AG20443 (cell line): ENCODE measurements at regions not wholly inside any gene's neighbourhood (a gene's known extent, or its start where the extent isn't known, plus 50 kb on each side); places are given as distances from the start of the nearest gene placed in this dataset.
A peak's percentile ranks its signal among the peaks of the same experiment; 100 is the strongest.
"Not testable (repeated sequence)": the region's sequence is repeated elsewhere in the genome, so short reads cannot be mapped to it uniquely, and the experiment has no call there.

ENCODE experiments used
- DNase-seq: peaks from one replicate; pipeline ENCODE4 v3.0.0; 2012; ENCODE audit warnings: low spot score, mixed read lengths

DNA sequence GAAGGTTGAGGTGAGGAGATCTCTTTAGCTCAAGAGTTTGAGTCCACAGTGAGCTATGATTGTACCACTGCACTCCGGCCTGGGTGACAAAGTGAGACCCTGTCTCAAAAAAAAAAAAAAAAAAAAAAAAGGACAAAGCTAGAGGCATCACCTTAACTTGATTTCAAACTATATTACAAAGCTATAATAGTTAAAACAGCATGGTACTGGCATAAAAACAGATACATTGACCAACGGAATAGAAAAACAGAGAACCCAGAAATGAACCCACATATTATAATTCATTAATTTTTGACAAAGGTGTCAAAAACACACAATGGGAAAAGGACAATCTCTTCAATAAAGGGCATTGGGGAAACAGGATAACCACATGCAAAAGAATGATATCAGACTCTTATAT lies 50.8 kb upstream of the MBOAT1 start:
- DNase-seq, result no peak

DNA sequence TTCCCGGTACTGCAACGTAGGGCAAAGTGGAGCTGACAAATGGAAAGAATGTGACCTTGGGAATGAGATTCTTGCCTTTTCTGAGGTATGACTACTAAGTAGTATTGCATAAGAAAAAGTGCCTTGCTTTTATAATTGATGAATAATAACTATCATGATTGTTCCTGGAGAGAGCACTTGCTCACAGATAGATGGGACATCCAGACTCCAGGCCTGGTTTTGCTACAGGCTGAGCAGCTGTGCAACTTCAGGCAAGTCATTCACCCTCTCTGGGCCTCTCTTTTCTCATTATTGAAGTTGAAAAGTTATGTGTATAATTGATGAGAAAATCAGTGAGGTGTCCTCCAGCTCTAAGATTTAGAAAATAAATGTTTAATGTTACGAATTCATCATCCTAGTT lies 53.6 kb upstream of the MBOAT1 start:
- DNase-seq, result no peak

DNA sequence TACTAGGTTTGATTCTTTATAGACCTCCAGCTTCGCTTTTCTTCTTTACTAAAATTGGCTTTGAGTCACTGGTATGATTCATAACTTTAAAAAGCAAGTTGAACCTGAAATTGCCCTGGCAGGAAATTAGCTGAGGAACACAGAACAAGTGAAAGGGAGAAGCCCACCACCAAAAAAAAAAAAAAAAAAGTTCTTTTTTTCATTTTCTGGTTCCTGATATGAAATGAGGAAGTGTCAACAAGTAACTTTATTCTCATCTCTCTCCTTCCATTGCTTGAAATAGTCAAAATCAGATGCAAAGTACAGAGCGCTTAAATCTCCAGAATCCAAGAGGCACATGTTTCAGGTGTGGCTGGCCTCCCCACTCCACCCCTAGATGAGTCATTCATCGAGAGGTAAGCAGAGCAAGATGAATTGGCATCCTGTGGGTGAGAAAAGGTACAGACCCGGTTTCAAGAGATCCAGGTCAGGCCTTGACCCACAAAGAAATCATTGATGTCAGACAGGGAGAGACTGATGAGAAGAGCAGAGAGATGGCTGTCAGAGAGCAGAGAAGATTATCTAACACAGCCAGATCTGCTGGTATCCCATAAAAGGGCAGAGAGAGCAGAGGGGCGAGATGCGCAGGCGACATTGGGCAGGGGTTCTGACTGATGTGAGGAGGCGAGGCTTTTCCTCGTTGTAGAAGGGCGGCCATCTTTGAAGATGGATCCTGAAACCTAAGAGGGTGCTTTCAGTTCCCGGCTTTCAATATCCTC lies 54.8 kb upstream of the MBOAT1 start:
- DNase-seq, result no peak

DNA sequence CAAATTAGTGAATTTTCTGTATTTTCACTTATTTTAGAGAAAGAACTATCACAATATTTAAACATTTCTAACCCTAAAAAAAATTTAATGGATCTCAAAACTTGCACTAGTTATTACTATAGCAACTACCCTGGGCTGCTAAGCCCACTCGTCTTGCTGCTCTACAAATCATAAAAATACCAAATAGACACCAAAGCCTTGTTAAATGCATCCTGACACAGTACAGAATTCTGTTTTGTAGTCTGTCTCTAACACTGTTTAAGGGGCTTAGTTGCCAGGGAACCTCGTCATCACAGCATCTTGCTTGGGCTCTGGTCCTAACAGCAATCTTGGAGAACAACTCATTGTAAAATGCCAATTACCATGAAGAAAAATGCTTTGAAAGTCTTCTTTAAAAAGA lies 56.9 kb upstream of the MBOAT1 start:
- DNase-seq, result no peak

DNA sequence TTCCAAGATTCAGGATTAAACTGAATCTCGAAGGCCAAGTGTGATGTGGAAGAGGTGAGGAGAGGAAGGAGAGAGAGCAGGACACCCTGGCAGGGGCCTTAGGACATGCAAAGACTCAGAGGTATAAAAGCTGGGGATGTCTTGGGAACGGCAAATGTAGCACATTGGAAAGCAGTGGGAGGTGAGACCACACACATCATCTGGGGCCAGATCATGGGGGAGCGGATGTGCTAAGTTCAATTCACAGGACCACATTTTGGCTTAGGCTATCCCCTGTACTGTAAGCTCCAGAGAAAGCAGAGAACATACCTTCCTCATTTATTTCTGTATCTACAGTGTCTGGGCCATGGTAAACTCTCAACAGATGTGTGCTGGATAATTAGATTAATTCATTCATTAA lies 59.5 kb upstream of the MBOAT1 start:
- DNase-seq, result no peak

DNA sequence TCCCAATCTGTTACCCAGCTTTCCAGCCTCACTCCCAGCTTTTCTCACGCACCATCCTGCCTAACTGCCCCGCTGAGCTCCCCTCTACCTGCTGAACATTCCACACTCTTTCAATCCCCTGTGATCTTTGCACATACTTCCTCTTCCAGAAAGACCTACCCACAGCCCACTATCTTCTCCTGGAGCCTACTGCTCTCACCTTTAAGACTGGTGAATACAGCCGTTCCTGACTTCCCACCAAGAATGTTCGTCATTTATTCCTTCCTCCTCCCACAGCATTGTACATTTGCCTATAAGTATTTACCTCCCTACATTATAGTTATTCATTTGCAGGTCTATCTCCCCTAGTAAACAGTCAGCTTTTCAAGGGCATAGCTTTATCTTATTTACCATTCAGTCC lies 61.9 kb upstream of the MBOAT1 start:
- no peak for DNase-seq

DNA sequence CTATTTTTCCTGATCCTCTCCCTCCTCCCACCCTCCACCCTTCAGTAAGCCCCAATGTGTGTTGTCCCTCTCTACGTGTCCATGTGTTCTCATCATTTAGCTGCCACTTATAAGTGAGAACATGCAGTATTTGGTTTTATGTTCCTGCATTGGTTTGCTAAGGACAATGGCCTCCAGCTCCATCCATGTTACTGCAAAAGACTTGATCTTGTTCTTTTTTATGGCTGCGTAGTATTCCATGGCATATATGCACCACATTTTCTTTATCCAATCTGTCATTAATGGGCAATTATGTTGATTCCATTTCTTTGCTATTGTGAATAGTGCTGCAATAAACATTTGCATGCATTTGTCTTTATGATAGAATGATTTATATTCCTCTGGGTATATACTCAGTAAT lies 63.6 kb upstream of the MBOAT1 start:
- DNase-seq, result not testable (repeated sequence)

DNA sequence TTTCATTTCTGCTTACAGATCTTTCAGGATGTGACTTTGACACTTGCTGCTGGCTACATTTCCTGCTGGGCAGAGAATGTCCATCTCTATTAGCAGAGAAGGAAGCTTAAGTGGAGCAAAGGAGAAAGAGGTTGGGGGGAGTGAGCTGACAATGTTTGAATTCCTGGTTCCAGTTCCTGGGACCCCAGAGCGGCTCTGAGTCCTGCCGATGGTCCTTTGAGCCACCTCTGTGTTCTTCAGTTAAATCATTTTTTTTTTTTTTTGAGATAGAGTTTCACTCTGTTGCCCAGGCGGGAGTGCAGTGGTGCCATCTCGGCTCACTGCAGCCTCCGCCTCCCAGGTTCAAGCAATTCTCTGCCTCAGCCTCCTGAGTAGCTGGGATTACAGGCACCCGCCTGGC lies 65.5 kb upstream of the MBOAT1 start:
- DNase-seq, result not testable (repeated sequence)

DNA sequence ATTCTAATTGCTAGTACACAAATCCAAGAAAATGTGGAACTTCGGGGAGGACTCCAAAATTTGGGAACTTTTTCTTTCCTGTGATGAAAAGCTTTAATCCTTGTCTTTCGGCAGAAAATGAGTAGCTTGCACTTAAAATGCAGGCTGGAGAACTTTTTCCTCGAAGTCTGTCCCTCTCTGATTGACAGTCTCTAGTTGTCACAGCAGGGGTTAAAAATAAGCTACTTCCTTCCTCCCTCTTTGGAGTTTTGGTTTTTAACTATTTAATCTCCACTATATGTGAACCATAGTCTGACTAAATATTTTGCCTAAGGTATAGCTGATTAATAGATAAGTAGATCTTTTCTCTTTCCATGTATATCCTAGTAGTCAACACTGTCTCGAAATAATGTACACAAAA lies 66.8 kb upstream of the MBOAT1 start:
- no peak for DNase-seq

DNA sequence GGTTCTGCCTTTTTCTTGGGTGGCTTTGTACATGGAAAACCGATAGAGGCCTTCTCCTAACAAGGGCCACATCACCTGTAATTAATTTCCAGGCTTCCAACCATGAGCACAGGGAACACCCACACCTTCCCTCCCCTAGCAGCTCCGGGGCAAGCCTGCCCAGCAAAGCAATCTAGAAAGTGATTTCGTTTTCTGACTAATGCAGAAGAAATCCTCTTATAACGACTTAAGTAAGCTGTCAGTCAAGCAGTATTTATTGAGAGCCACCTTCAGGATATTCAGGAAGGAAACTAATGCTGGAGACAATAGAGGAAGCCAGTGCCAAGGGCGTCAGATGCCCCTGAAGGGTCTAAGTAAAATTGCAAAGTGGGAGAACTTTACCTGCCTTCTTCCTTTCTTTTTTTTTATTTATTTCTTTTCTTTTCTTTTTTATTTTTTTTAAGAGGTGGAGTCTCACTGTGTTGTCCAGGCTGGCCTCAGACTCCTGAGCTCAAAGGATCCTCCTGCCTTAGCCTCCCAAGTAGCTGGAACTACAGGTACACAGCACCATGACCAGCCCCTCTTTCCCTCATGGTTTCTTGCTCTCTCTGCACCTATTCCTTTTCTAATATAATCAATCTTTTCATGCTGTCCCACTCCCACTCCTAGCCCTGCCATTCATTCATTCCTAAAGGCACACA lies 67.5 kb upstream of the MBOAT1 start:
- no peak for DNase-seq

DNA sequence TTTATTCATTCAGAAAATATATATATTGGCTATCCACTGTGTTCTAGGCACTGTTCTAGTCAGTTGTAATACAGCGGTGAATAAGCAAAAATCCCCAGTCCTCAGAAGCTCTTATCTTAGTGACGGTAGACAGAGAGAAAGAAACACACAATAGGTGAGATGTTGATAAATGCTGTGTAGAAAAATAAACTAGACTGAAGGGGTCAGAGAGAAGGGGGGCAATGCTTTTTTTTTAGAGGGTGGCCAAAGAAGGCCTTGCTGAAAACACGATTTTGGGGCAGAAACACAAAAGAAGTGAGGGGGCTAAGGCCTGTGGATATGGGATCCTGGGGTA lies 68.0 kb upstream of the MBOAT1 start:
- no peak for DNase-seq

DNA sequence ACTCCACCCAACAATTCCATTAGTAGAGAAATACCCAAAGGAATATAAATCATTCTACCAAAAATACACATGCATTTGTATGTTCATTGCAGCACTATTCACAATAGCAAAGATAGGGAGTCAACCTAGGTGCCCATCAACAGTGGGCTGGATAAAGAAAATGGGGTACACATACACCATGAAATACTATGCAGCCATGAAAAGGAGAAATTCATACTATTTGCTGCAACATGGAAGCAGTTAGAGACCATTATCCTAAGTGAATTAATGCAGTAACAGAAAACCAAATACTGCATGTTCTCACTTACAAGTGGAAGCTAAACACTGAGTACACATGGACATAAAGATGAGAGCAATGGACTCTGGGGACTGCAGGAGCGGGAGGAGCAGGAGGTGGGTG lies 72.4 kb upstream of the MBOAT1 start:
- no peak for DNase-seq

DNA sequence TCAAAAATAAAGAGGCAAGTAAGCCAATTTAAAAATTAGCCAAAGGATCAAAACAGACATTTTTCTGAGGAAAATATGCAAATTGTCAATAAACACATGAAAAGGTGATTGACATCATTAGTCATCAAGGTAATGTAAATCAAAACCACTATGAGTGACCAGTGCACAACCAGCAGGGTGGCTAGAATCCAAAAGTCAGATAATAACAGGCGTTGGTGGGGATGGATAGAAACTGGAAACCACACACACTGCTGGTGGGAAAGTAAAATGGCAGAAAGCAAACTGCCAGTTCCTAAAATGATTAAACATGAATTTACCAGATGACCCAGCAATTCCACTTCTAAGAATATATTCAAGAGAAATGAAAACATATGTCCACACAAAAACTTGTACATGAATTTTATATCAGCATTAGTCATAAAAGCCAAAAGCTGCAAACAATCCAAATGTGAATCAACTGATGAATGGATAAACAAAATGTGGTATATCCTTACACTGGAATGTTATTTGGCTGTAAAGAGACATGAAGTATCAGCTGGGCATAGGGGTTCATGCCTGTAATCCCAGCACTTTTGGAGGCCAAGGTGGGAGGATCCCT lies 74.8 kb upstream of the MBOAT1 start:
- DNase-seq, result no peak

DNA sequence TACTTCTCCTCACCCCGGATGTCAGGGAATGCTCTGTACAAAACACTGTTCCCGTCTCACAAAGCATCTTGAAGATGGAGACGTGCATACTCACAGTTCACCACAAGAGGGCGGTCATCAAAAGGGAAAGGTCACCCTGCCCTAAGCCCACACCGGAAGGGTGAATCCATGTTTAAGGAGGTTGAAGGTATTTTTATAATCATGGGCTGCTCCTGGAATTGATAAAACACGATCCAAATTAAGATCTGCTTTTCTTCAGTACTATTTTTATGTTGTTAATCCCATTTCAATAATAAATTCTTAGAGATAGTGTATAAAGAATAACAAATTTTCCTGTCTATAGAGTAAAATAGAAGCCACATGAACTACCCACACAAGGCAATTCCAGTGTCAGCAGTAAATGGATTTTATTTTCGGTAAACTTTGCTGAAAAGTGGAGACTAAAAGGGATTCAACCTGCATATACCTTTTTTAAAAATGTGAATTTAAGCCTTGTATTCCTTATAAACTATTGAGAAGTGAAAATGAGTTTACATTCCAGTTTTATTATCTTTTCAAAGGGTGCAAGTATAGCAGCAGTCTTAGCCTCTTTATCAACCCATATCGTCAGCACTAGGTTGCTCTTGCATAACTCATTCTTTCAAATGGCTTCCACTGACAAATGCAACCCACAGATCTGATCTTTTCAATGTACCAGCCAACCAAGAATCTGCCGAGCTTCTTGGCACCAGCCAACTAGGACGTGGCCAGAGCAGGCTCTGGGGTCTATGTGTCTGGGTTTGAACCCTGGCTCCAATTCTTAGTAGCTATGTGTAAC lies 79.7 kb upstream of the MBOAT1 start:
- DNase-seq, result peak; percentile 73

DNA sequence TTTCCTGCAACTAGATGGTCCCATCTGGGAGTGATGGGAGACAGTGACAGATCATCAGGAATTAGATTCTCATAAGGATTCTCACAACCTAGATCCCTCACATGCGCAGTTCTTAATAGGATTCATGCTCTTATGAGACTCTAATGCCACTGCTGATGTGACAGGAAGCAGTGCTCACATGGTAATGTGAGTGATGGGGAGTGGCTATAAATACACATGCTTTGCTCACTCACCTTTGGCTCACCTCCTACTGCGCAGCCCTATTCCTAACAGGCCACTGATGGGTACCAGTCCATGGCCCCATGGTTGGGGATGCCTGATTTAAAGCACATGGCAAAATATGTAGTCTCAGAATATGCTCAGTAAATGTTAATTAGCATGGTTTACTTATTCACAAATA lies 80.6 kb upstream of the MBOAT1 start:
- DNase-seq, result no peak

DNA sequence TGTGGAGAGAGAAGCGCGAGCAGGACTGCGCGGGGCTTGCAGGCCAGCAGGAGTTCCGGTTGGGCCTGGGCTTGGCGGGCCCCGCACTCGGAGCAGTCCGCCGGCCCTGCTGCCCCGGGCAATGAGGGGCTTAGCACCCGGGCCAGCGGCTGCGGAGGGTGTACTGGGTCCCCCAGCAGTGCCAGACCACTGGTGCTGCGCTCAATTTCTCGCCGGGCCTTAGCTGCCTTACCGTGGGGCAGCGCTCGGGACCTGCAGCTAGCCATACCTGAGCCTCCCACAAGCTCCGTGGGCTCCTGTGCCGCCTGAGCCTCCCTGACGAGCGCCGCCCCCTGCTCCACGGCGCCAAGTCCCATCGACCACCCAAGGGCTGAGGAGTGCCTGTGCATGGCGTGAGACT lies 89.0 kb upstream of the MBOAT1 start:
- no peak for DNase-seq

DNA sequence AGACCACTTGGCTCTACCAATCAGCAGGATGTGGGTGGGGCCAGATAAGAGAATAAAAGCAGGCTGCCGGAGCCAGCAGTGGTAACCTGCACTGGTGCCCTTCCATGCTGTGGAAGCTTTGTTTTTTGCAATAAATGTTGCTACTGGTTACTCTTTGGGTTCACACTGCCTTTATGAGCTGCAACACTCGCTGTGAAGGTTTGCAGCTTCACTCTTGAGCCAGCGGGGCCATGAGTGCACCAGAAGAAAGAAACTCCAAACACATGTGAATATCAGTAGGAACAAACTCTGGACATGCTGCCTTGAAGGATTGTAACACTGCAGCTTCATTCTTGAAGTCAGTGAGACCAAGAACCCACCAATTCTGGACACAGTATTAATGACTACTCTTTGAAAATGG lies 89.9 kb upstream of the MBOAT1 start:
- DNase-seq, result no peak

DNA sequence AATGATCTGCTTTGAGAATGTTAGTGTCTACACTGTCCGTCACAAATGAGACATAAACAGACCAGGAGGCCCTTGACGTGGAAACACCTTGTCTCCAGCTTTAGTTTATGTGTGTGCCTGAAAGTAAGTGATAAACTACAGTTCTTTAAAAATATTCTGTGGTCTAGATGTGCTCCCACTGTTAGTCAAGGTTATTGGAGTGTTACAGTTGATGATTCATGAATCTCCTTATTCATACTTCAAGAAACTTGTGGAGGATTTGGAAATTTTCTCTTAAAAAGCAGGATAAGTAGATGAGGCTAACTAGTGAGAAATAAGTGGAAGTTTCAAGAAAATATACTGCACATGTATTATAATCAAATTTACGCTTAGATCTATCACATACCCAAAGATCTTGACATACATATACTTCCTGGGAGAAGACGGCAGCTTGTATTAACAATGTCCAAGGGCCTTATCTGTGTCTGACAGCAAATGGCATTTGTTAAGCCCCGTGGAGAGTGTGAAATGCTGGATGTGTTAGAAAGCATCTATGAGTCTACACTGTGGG lies 90.5 kb upstream of the MBOAT1 start:
- DNase-seq, result no peak

DNA sequence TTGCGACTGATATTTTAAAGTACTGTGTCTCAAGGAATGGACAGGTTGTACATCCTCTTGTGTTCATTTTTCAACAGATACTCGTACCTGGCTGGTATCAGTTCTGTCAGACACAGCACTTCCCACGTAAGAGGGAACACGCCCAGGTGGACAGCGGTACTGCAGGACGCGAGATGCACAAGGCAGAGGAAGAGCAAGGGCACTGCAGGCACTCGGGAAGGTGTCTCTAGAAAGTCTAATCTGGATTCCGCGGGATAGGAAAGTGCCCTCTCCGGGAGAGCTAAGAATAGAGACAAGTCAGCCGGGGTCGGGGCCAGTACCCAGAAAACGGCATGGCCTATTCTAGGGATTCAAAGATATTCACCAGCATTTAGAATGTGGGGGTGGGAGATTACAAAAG lies 94.2 kb upstream of the MBOAT1 start:
- DNase-seq, result no peak

DNA sequence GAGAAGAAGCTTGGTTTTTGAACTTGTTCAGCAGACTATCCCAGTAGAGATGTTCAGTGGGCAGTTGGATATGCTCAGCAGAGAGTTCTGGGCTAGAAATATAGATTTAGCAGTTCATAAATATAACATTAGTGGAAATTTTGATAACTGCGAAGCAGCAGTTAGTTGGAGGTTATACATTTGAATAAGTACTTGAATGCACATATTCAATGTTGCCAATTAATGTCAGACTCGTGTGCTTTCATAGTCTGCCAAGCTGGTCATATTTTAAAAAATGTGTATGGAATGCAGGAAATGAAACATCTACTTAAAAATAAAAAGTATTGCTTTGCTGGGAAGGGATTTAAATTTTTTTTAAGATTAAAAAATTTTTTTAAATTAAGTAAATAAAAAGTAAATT lies 92.5 kb upstream of the E2F3 start:
- DNase-seq, result no peak

DNA sequence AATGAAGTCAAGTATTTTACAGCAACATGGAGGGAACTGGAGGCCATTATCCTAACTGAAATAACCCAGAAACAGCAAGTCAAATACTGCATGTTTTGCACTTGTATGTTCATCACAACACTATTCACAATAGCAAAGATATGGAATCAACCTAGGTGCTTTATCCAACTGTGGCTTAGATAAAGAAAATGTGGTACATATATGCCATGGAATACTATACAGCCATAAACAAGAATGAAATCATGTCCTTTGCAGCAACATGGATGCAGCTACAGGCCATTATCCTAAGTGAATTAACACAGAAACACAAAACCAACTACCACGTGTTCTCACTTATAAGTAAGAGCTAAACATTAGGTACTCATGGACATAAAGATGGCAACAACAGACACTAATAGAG lies 91.5 kb upstream of the E2F3 start:
- DNase-seq, result no peak

DNA sequence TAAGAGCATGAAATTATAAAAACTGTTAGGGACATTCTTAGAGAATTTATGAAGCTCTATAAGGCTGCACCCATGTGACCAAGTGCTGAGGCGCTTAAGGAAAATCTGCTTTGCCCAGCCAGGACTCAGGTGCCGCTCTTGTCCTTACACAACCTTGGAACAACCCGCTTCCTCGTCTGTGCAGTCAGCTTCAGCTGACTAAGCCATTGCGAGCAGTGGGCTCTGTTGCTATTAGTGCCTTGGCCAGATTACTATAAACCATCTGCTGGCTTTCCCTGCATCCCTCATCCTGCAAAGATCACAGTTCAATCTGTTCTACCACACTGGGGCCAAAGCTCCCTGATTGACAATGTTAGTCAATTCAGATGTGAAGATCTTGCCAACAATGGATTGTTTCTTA lies 89.1 kb upstream of the E2F3 start:
- DNase-seq, result no peak

DNA sequence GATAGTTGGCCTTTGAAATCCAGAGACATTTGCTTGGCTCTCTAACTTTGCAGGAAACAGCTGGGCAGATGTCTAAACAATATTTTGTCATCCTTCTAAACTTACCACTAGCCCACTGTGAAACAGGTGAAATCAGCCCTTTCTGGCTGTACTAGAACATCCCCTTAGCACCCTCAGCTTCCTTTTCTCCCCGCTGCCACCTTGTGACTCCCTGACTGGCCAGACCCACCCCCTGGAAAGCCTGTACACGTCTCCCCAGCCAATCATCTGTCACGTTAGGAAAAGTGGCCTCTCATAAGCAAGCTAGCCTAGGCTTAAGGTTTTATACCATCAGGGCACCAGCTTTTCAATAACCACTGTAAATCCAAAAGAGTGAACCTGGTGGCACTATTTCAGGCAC lies 88.6 kb upstream of the E2F3 start:
- DNase-seq, result no peak
